NCI-H82 (cell line): ENCODE measurements at regions not wholly inside any gene's neighbourhood (a gene's known extent, or its start where the extent isn't known, plus 50 kb on each side); places are given as distances from the start of the nearest gene placed in this dataset.
"Not testable (repeated sequence)": the region's sequence is repeated elsewhere in the genome, so short reads cannot be mapped to it uniquely, and the experiment has no call there.

Experiments used
- DNase-seq: peaks from one replicate; lab custom pipeline; 2025; lab: John Stamatoyannopoulos, UW

DNA sequence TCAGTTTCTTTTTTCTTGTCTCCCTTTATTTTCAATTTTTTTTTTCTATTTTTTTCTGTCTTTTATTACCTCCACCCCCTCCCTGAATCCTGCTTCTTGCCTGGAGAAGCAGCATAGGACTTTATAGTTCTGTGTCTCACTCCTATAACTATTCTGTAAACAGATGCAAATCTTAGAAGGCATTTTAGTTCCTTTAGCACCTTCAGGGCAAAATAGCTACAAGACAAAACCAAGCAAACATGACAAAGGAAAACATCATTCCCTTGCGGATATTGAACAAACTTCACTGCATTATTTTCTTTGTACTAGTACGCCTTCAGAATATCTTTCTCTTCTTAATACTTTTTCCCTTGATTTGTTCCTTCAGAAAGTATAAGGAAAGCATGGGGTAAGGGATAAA, 446.2 kb upstream of the CHORDC1 start:
- no peak for DNase-seq

GRCh38 chr11:90668502-90668901, 445.7 kb upstream of the CHORDC1 start:
- DNase-seq, result no peak

- no peak for DNase-seq
These were observed 438.4 kb upstream of the CHORDC1 start for GRCh38 chr11:90661233-90661632.

- DNase-seq, result no peak
These were observed 433.3 kb upstream of the CHORDC1 start for GRCh38 chr11:90656171-90656570.

DNA sequence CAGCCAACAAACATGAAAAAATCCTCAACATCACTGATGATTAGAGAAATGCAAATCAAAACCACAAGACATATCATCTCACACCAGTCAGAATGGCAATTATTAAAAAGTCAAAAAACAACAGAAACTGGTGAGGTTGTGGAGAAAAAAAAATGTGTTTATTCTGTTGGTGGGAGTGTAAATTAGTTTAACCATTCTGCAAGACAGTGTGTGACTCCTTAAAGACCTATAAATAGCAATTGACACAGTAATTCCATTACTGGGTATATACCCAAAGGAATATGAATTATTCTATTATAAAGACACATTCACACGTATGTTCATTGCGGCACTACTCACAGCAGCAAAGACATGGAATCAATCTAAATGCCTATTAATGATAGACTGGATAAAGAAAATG, 427.3 kb upstream of the CHORDC1 start:
- no peak for DNase-seq

- no peak for DNase-seq
These were observed 423.9 kb upstream of the CHORDC1 start for GRCh38 chr11:90646706-90647105.

- DNase-seq, result no peak
These were observed 423.4 kb upstream of the CHORDC1 start for GRCh38 chr11:90646266-90646665.

DNA sequence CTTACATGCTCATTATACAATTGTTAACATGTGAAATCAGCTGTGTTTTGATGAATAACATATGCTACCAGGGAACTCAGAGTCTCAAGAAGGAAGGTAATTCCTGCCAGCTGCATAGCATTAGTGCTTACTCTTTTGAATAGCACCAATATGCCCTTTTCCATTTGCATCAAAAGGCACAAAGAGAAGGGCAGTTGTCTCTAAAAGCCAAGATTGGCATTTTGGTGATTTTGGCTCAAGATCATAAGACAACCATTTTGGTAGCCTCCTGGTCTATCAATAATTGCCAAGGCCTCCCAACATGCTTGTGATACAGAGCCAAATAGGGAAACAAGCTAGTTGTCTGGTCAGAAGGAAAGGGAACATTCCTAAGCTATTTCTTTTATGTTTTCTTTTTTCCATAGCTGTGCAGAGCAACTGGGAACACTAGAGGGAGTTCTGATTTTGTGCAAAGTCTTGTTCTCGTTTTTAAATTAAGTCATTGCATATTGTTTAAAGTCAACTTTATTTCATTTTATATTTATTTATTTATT, 416.7 kb upstream of the CHORDC1 start:
- peak; percentile 4 for DNase-seq

DNA sequence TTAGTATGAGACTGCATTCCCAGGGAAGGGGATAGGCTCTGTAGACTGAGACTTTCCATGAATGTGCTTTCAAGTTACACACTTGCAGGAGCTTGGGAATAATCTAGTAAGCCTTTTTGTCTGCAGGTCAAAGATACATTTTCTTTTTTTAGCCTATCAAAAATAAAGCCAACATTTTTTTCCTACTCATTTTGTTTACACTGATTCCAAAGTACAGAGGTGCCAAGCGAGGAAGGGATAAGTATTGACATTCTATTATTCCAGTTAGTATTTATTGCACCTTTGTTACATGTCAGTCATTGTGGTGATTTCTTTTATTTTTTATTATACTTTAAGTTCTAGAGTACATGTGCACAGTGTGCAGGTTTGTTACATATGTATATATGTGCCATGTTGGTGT, 413.0 kb upstream of the CHORDC1 start:
- no peak for DNase-seq

- no peak for DNase-seq
These were observed 412.3 kb upstream of the CHORDC1 start for GRCh38 chr11:90635151-90635550.

GRCh38 chr11:90630176-90630575, 407.3 kb upstream of the CHORDC1 start:
- DNase-seq, result no peak

- DNase-seq, result no peak
These were observed 406.5 kb upstream of the CHORDC1 start for GRCh38 chr11:90629229-90629806.

GRCh38 chr11:90614318-90614717, 391.5 kb upstream of the CHORDC1 start:
- no peak for DNase-seq

- DNase-seq, result not testable (repeated sequence)
These were observed 390.2 kb upstream of the CHORDC1 start for GRCh38 chr11:90613037-90613436.

GRCh38 chr11:90606721-90607120, 383.9 kb upstream of the CHORDC1 start:
- no peak for DNase-seq

- no peak for DNase-seq
These were observed 378.4 kb upstream of the CHORDC1 start for GRCh38 chr11:90601261-90601660.

- peak; percentile 1 for DNase-seq
These were observed 371.8 kb upstream of the CHORDC1 start for GRCh38 chr11:90594658-90595057.

GRCh38 chr11:90593099-90593498, 370.2 kb upstream of the CHORDC1 start:
- no peak for DNase-seq

GRCh38 chr11:90590286-90590685, 367.4 kb upstream of the CHORDC1 start:
- DNase-seq, result no peak

- no peak for DNase-seq
These were observed 366.9 kb upstream of the CHORDC1 start for GRCh38 chr11:90589735-90590134.

- DNase-seq, result no peak
These were observed 365.0 kb upstream of the CHORDC1 start for GRCh38 chr11:90587896-90588295.

- DNase-seq, result no peak
These were observed 362.6 kb upstream of the CHORDC1 start for GRCh38 chr11:90585491-90585890.

DNA sequence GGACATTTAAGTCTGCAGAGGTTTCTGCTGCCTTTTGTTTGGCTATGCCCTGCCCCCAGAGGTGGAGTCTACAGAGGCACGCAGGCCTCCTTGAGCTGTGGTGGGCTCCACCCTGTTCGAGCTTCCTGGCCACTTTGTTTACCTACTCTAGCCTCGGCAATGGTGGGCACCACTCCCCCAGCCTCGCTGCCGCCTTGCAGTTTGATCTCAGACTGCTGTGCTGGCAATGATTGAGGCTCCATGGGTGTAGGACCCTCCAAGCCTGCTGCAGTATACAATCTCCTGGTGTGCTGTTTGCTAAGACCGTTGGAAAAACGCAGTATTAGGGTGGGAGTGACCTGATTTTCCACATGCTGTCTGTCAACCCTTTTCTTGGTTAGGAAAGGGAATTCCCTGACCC, 360.1 kb upstream of the CHORDC1 start:
- not testable (repeated sequence) for DNase-seq

GRCh38 chr11:90564531-90564930, 341.7 kb upstream of the CHORDC1 start:
- no peak for DNase-seq
